SK-N-MC (cell line): ENCODE measurements at regions not wholly inside any gene's neighbourhood (a gene's known extent, or its start where the extent isn't known, plus 50 kb on each side); places are given as distances from the start of the nearest gene placed in this dataset.

ENCODE experiments used
- DNase-seq: peaks from one replicate; pipeline ENCODE4 v3.0.0-alpha.2; 2011; ENCODE audit warnings: low read depth, low spot score
- H3K27ac ChIP-seq: fragments of 200-600 bp; sonication (generic); 2 replicates; pipeline ENCODE4 v1.5.1; 2016; ENCODE audit warnings: mixed run types
- H3K36me3 ChIP-seq: fragments of 200-600 bp; sonication (generic); 2 replicates; pipeline ENCODE4 v1.6.1; 2017; ENCODE audit warnings: antibody characterized with exemption, low read length, mixed read lengths; ENCODE audit not compliant: insufficient read depth
- H3K4me3 ChIP-seq: fragments of 200-600 bp; sonication (generic); 2 replicates; pipeline ENCODE4 v1.5.1; 2016
- H3K9ac ChIP-seq: fragments of 200-600 bp; sonication (generic); 2 replicates; pipeline ENCODE4 v1.8.0; 2017; ENCODE audit warnings: mixed run types, mixed read lengths; ENCODE audit not compliant: insufficient read length
- H3K9me3 ChIP-seq: fragments of 200-600 bp; sonication (generic); 2 replicates; pipeline ENCODE4 v1.6.1; 2017; ENCODE audit warnings: low read depth, mild to moderate bottlenecking, antibody characterized with exemption, low read length, moderate library complexity, mixed read lengths
- EZH2 ChIP-seq: fragments of 200-600 bp; sonication (generic); IDR thresholded peaks from one replicate; pipeline ENCODE4 v1.6.1; 2017; ENCODE audit warnings: antibody characterized with exemption
- FOXP2 ChIP-seq: optimal IDR thresholded peaks from 2 replicates; pipeline ENCODE3; 2011; ENCODE audit warnings: mild to moderate bottlenecking, moderate library complexity; ENCODE audit not compliant: insufficient read depth; ENCODE audit errors: extremely low read length, control extremely low read depth
- POLR2AphosphoS5 ChIP-seq: IDR thresholded peaks from 2 replicates; pipeline ENCODE4 v1.6.1; 2012; ENCODE audit warnings: mild to moderate bottlenecking, low read depth, low read length, borderline replicate concordance

- Histone ChIP-seq H3K9ac (no peak overlapping the region), H3K36me3 (no peaks in the 10 kb centered on the region), H3K4me3 (no peak overlapping the region), H3K27ac (no peak overlapping the region), H3K9me3 (no peaks in the 10 kb centered on the region)
- DNase-seq = no peak
- no peak for TF ChIP-seq FOXP2
- no peak for TF ChIP-seq EZH2
- no peak for TF ChIP-seq POLR2AphosphoS5
Observed at GRCh38 chr10:57952741-57953140, 315.0 kb downstream of the IPMK start.

GRCh38 chr10:57950442-57950974 is 317.2 kb downstream of the IPMK start:
- H3K4me3 ChIP-seq = no peak overlapping the region
- H3K9me3 ChIP-seq = no peaks in the 10 kb centered on the region
- no peak overlapping the region for H3K9ac ChIP-seq
- no peak for DNase-seq
- no peak overlapping the region for H3K27ac ChIP-seq
- no peak for TF ChIP-seq FOXP2
- no peak for TF ChIP-seq EZH2
- no peak for TF ChIP-seq POLR2AphosphoS5
- no peaks in the 10 kb centered on the region for H3K36me3 ChIP-seq

GRCh38 chr10:57948796-57949195 is 318.9 kb downstream of the IPMK start:
- no peak overlapping the region for H3K27ac ChIP-seq
- no peak for TF ChIP-seq EZH2
- TF ChIP-seq POLR2AphosphoS5 = no peak
- no peak for TF ChIP-seq FOXP2
- H3K36me3 ChIP-seq = no peaks in the 10 kb centered on the region
- H3K9ac ChIP-seq = no peak overlapping the region
- DNase-seq = no peak
- H3K4me3 ChIP-seq = no peak overlapping the region
- H3K9me3 ChIP-seq = no peaks in the 10 kb centered on the region

GRCh38 chr10:57946833-57947232 is 320.9 kb downstream of the IPMK start:
- Histone ChIP-seq H3K9ac (no peak overlapping the region), H3K4me3 (no peak overlapping the region), H3K36me3 (no peaks in the 10 kb centered on the region), H3K9me3 (no peaks in the 10 kb centered on the region), H3K27ac (no peak overlapping the region)
- DNase-seq = no peak
- TF ChIP-seq EZH2 (no peak), POLR2AphosphoS5 (no peak), FOXP2 (no peak)

- DNase-seq = no peak
- H3K36me3 ChIP-seq = no peaks in the 10 kb centered on the region
- no peak overlapping the region for H3K27ac ChIP-seq
- no peaks in the 10 kb centered on the region for H3K9me3 ChIP-seq
- TF ChIP-seq FOXP2 (no peak), EZH2 (no peak), POLR2AphosphoS5 (no peak)
- H3K9ac ChIP-seq = no peak overlapping the region
- H3K4me3 ChIP-seq = no peak overlapping the region
Observed at GRCh38 chr10:57943701-57944100, 324.0 kb downstream of the IPMK start.

- TF ChIP-seq POLR2AphosphoS5 (no peak), EZH2 (no peak), FOXP2 (no peak)
- Histone ChIP-seq H3K9ac (no peak overlapping the region), H3K36me3 (no peaks in the 10 kb centered on the region), H3K4me3 (no peak overlapping the region), H3K9me3 (no peaks in the 10 kb centered on the region), H3K27ac (no peak overlapping the region)
- no peak for DNase-seq
Observed at GRCh38 chr10:57925045-57925444, 342.6 kb downstream of the IPMK start.

- no peak overlapping the region for H3K9ac ChIP-seq
- TF ChIP-seq POLR2AphosphoS5 = no peak
- no peak for TF ChIP-seq FOXP2
- TF ChIP-seq EZH2 = no peak
- no peaks in the 10 kb centered on the region for H3K36me3 ChIP-seq
- no peak overlapping the region for H3K27ac ChIP-seq
- no peaks in the 10 kb centered on the region for H3K9me3 ChIP-seq
- no peak for DNase-seq
- H3K4me3 ChIP-seq = no peak overlapping the region
Observed at GRCh38 chr10:57921140-57921539, 346.6 kb downstream of the IPMK start.

- Histone ChIP-seq H3K9me3 (no peaks in the 10 kb centered on the region), H3K36me3 (no peaks in the 10 kb centered on the region), H3K9ac (no peak overlapping the region), H3K4me3 (no peak overlapping the region), H3K27ac (no peak overlapping the region)
- no peak for DNase-seq
- TF ChIP-seq FOXP2 (no peak), EZH2 (no peak), POLR2AphosphoS5 (no peak)
Observed at GRCh38 chr10:57919864-57920263, 347.8 kb downstream of the IPMK start.

- no peak overlapping the region for H3K27ac ChIP-seq
- no peaks in the 10 kb centered on the region for H3K9me3 ChIP-seq
- no peak overlapping the region for H3K9ac ChIP-seq
- no peak overlapping the region for H3K4me3 ChIP-seq
- H3K36me3 ChIP-seq = no peaks in the 10 kb centered on the region
- TF ChIP-seq FOXP2 (no peak), EZH2 (no peak), POLR2AphosphoS5 (no peak)
- no peak for DNase-seq
Observed at GRCh38 chr10:57917019-57917418, 350.7 kb downstream of the IPMK start.
